ENCODE measurements at regions not wholly inside any gene's neighbourhood (a gene's known extent, or its start where the extent isn't known, plus 50 kb on each side); places are given as distances from the start of the nearest gene placed in this dataset.
"Not testable (repeated sequence)": the region's sequence is repeated elsewhere in the genome, so short reads cannot be mapped to it uniquely, and the experiment has no call there.

GRCh38 chr4:134698831-134699230 is 497.2 kb upstream of the PABPC4L start:
- DNase-seq, result not testable (repeated sequence)

- no peak for DNase-seq
Observed at GRCh38 chr4:134695433-134695832, 493.8 kb upstream of the PABPC4L start.

- DNase-seq, result no peak
Observed at GRCh38 chr4:134691915-134692314, 490.3 kb upstream of the PABPC4L start.

GRCh38 chr4:134687646-134688628 is 486.3 kb upstream of the PABPC4L start:
- no peak for DNase-seq

- no peak for DNase-seq
Observed at GRCh38 chr4:134677209-134677814, 475.7 kb upstream of the PABPC4L start.

- DNase-seq, result no peak
Observed at GRCh38 chr4:134668237-134668636, 466.6 kb upstream of the PABPC4L start.

GRCh38 chr4:134666640-134667039 is 465.1 kb upstream of the PABPC4L start:
- no peak for DNase-seq

GRCh38 chr4:134665429-134665828 is 463.8 kb upstream of the PABPC4L start:
- no peak for DNase-seq

- DNase-seq, result no peak
Observed at GRCh38 chr4:134663742-134664141, 462.2 kb upstream of the PABPC4L start.

GRCh38 chr4:134650461-134650860 is 448.9 kb upstream of the PABPC4L start:
- no peak for DNase-seq

GRCh38 chr4:134645778-134646177 is 444.2 kb upstream of the PABPC4L start:
- DNase-seq, result no peak

GRCh38 chr4:134636338-134637051 is 434.9 kb upstream of the PABPC4L start:
- DNase-seq, result no peak

GRCh38 chr4:134634301-134634700 is 432.7 kb upstream of the PABPC4L start:
- no peak for DNase-seq

GRCh38 chr4:134632056-134632455 is 430.5 kb upstream of the PABPC4L start:
- DNase-seq, result no peak

GRCh38 chr4:134628066-134628465 is 426.5 kb upstream of the PABPC4L start:
- DNase-seq, result no peak

- no peak for DNase-seq
Observed at GRCh38 chr4:134627366-134627765, 425.8 kb upstream of the PABPC4L start.

- no peak for DNase-seq
Observed at GRCh38 chr4:134624365-134624764, 422.8 kb upstream of the PABPC4L start.

- DNase-seq, result not testable (repeated sequence)
Observed at GRCh38 chr4:134622626-134623575, 421.3 kb upstream of the PABPC4L start.

GRCh38 chr4:134622199-134622598 is 420.6 kb upstream of the PABPC4L start:
- no peak for DNase-seq

- not testable (repeated sequence) for DNase-seq
Observed at GRCh38 chr4:134621715-134622114, 420.1 kb upstream of the PABPC4L start.

GRCh38 chr4:134610956-134611355 is 409.4 kb upstream of the PABPC4L start:
- no peak for DNase-seq

GRCh38 chr4:134610172-134610571 is 408.6 kb upstream of the PABPC4L start:
- DNase-seq, result no peak

Data from NCI-H510A treated with DMSO at 0.1 percent for 48 hours (cell line).